ENCODE measurements at regions not wholly inside any gene's neighbourhood (a gene's known extent, or its start where the extent isn't known, plus 50 kb on each side); places are given as distances from the start of the nearest gene placed in this dataset.

DNA sequence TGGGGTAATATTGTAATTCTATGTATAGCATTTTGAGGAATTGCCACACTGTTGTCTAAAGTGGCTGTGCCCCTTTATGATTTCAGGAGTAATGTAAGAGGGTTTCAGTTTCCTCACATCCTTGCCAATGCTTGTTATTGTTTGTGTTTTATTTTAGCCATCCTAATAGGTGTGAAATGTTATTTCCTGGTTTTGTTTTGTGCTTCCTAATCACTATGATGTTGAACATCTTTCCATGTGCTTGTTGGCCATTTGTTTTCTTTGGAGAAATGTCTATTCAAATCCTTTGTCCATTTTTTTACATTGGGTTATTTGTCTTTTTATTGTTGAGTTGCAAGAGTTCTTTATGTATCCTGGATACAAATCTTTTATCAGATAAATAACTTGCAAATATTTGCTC is 97.3 kb upstream of the MLIP start:
- H3K27me3 Mint-ChIP-seq, result no peaks in the 10 kb centered on the region
- ChIA-PET POLR2A (no interaction called here), CTCF (no interaction called here)
- H3K79me2 ChIP-seq (ENCODE audit: control insufficient read depth, insufficient read depth, low read length), result no peaks in the 10 kb centered on the region
- H3K4me1 Mint-ChIP-seq, result no peaks in the 10 kb centered on the region
- no peak for DNase-seq
- no peak overlapping the region for H3K27ac ChIP-seq (ENCODE audit: low read length in 2 of 2)
- H3K4me1 ChIP-seq (ENCODE audit: control insufficient read depth in 2 of 2, insufficient read depth in 2 of 2, low read length in 2 of 2), result no peaks in the 10 kb centered on the region
- no peak overlapping the region for H3K4me3 Mint-ChIP-seq
- ATAC-seq (ENCODE audit: low read depth), result no peak
- H3K9ac ChIP-seq (ENCODE audit: low read length), result no peak overlapping the region
- H3K9me3 Mint-ChIP-seq (ENCODE audit: insufficient read depth), result no peaks in the 10 kb centered on the region
- no peaks in the 10 kb centered on the region for H4K20me1 ChIP-seq (ENCODE audit: control insufficient read depth, insufficient read depth, low read length, poor library complexity, severe bottlenecking)
- no peaks in the 10 kb centered on the region for H3K36me3 ChIP-seq (replicated peaks in 1 of 2; ENCODE audit: control extremely low read depth in 1 of 2, control insufficient read depth in 1 of 2, extremely low read depth in 1 of 2, insufficient read depth in 2 of 2, low read length in 1 of 2)
- peaks cover 0 to 3% (median 0%) of the 10 kb centered on the region in 4 experiments for H3K27me3 ChIP-seq (replicated peaks in 1 of 4; ENCODE audit: control extremely low read depth in 1 of 4, control insufficient read depth in 3 of 4, insufficient read depth in 4 of 4, low read length in 3 of 4)
- no peak overlapping the region for H2AFZ ChIP-seq (ENCODE audit: insufficient read depth, low read depth, low read length, poor library complexity, severe bottlenecking)
- H3K27ac Mint-ChIP-seq, result no peak overlapping the region
- TF ChIP-seq EZH2 (IDR thresholded peaks at IDR 0.05; ENCODE audit: borderline replicate concordance, insufficient read depth, low read depth, low read length, poor library complexity, severe bottlenecking) (no peak), CTCF (IDR thresholded peaks at IDR 0.05) (no peak)
- no peaks in the 10 kb centered on the region for H3K9me3 ChIP-seq (ENCODE audit: control extremely low read depth in 1 of 3, control insufficient read depth in 2 of 3, insufficient read depth in 1 of 3, low read length in 2 of 3)
- H3K4me3 ChIP-seq (ENCODE audit: control extremely low read depth in 1 of 5, extremely low read depth in 1 of 5, insufficient read depth in 1 of 5, low read depth in 2 of 5, low read length in 4 of 5), result no peak overlapping the region
- H3K4me2 ChIP-seq (replicated peaks; ENCODE audit: low read depth, low read length, poor library complexity, severe bottlenecking), result no peak overlapping the region
- intact Hi-C loops (cut with micrococcal nuclease), result no loop called here

DNA sequence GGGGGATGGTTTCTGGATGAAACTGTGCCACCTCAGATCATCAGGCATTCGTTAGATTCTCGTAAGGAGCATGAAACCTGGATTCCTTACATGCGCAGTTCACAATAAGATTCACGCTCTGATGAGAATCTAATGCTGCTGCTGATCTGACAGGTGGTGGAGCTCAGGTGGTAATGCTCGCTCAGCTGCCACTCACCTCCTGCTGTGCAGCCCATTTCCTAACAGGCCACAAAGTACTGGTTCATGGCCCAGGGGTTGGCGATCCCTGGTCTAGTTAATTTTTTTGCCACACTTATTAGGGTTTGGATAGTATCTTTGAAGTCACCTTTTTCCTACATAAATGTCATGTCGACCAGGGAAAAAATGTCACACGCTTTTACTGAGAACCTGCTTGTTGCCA is 96.8 kb upstream of the MLIP start:
- no peaks in the 10 kb centered on the region for H3K36me3 ChIP-seq (replicated peaks in 1 of 2; ENCODE audit: control extremely low read depth in 1 of 2, control insufficient read depth in 1 of 2, extremely low read depth in 1 of 2, insufficient read depth in 2 of 2, low read length in 1 of 2)
- H3K4me1 ChIP-seq (ENCODE audit: control insufficient read depth in 2 of 2, insufficient read depth in 2 of 2, low read length in 2 of 2), result no peaks in the 10 kb centered on the region
- no peaks in the 10 kb centered on the region for H4K20me1 ChIP-seq (ENCODE audit: control insufficient read depth, insufficient read depth, low read length, poor library complexity, severe bottlenecking)
- intact Hi-C loops (cut with micrococcal nuclease), result no loop called here
- H3K4me3 ChIP-seq (ENCODE audit: control extremely low read depth in 1 of 5, extremely low read depth in 1 of 5, insufficient read depth in 1 of 5, low read depth in 2 of 5, low read length in 4 of 5), result no peak overlapping the region
- Mint-ChIP-seq H3K27me3 (no peaks in the 10 kb centered on the region), H3K27ac (no peak overlapping the region), H3K4me3 (no peak overlapping the region), H3K9me3 (ENCODE audit: insufficient read depth) (no peaks in the 10 kb centered on the region), H3K4me1 (no peaks in the 10 kb centered on the region)
- no peak overlapping the region for H3K9ac ChIP-seq (ENCODE audit: low read length)
- H3K27ac ChIP-seq (ENCODE audit: low read length in 2 of 2), result no peak overlapping the region
- ATAC-seq (ENCODE audit: low read depth), result no peak
- POLR2A ChIA-PET, result no interaction called here
- 95% methylated on average over 6 of the region's 8 CpGs for WGBS (ENCODE audit: insufficient coverage)
- H3K4me2 ChIP-seq (replicated peaks; ENCODE audit: low read depth, low read length, poor library complexity, severe bottlenecking), result no peak overlapping the region
- CTCF ChIA-PET, result no interaction called here
- DNase-seq, result no peak
- H3K79me2 ChIP-seq (ENCODE audit: control insufficient read depth, insufficient read depth, low read length), result no peaks in the 10 kb centered on the region
- H2AFZ ChIP-seq (ENCODE audit: insufficient read depth, low read depth, low read length, poor library complexity, severe bottlenecking), result no peak overlapping the region
- peaks cover 0 to 3% (median 0%) of the 10 kb centered on the region in 4 experiments for H3K27me3 ChIP-seq (replicated peaks in 1 of 4; ENCODE audit: control extremely low read depth in 1 of 4, control insufficient read depth in 3 of 4, insufficient read depth in 4 of 4, low read length in 3 of 4)
- TF ChIP-seq CTCF (IDR thresholded peaks at IDR 0.05) (no peak), EZH2 (IDR thresholded peaks at IDR 0.05; ENCODE audit: borderline replicate concordance, insufficient read depth, low read depth, low read length, poor library complexity, severe bottlenecking) (no peak)
- no peaks in the 10 kb centered on the region for H3K9me3 ChIP-seq (ENCODE audit: control extremely low read depth in 1 of 3, control insufficient read depth in 2 of 3, insufficient read depth in 1 of 3, low read length in 2 of 3)

Measured in B cell (primary cell).